Endothelial cell of umbilical vein (primary cell): ENCODE measurements at regions not wholly inside any gene's neighbourhood (a gene's known extent, or its start where the extent isn't known, plus 50 kb on each side); places are given as distances from the start of the nearest gene placed in this dataset.

Experiments used
- CTCF ChIP-seq, 2 donors: IDR thresholded peaks; 1 replicate in 1 of 2; 2 replicates in 1 of 2; pipeline ENCODE4 v1.5.1; 2011; ENCODE audit warnings: low read length in 2 of 2, mild to moderate bottlenecking in 2 of 2, moderate library complexity in 2 of 2, control low read depth in 1 of 2, inconsistent platforms in 1 of 2, low read depth in 1 of 2; ENCODE audit not compliant: insufficient read depth in 1 of 2; ENCODE audit errors: extremely low read depth in 1 of 2
- EZH2 ChIP-seq: IDR thresholded peaks from 2 replicates; pipeline ENCODE4 v1.6.1; 2012; ENCODE audit warnings: borderline replicate concordance, low read depth, mild to moderate bottlenecking, moderate library complexity, low read length, inconsistent platforms; ENCODE audit not compliant: severe bottlenecking
- MYC ChIP-seq: IDR thresholded peaks from one replicate; pipeline ENCODE4 v1.6.1; 2011; ENCODE audit warnings: mild to moderate bottlenecking, low read depth, low read length
- POLR2A ChIP-seq: IDR thresholded peaks from 2 replicates; pipeline ENCODE4 v1.6.1; 2012; ENCODE audit warnings: low read depth, mild to moderate bottlenecking, control low read depth, low read length
- POLR2AphosphoS5 ChIP-seq: IDR thresholded peaks from 2 replicates; pipeline ENCODE4 v1.6.1; 2012; ENCODE audit warnings: low read depth, mild to moderate bottlenecking, control low read depth, low read length, moderate library complexity; ENCODE audit not compliant: insufficient read depth

- no peak for TF ChIP-seq CTCF (IDR thresholded peaks at IDR 0.05; ENCODE audit: extremely low read depth in 1 of 2, insufficient read depth in 1 of 2, low read depth in 1 of 2, low read length in 2 of 2)
- no peak for TF ChIP-seq MYC
- no peak for TF ChIP-seq EZH2
- TF ChIP-seq POLR2A = no peak
- TF ChIP-seq POLR2AphosphoS5 = no peak
Measured at GRCh38 chr10:43879742-43880141, 231.1 kb upstream of the ZNF32 start.
